Activated CD4-positive, alpha-beta T cell treated with anti-CD3 and anti-CD28 coated beads, Interleukin-2, amount 50 U/mL, for 48 hours (primary cell): ENCODE measurements at regions not wholly inside any gene's neighbourhood (a gene's known extent, or its start where the extent isn't known, plus 50 kb on each side); places are given as distances from the start of the nearest gene placed in this dataset.

ENCODE experiments used
- DNase-seq, 2 experiments: peaks; one replicate each; pipeline ENCODE4 v3.0.0-alpha.2; 2020

GRCh38 chr12:90393089-90393488 lies 561.9 kb downstream of the CCER1 start:
- DNase-seq = no peak

- no peak for DNase-seq
Measured at GRCh38 chr12:90390947-90391346, 564.0 kb downstream of the CCER1 start.

- no peak for DNase-seq
Measured at GRCh38 chr12:90368081-90368480, 586.9 kb downstream of the CCER1 start.

GRCh38 chr12:90366286-90366685 lies 588.7 kb downstream of the CCER1 start:
- no peak for DNase-seq

GRCh38 chr12:90360300-90360699 lies 594.7 kb downstream of the CCER1 start:
- no peak for DNase-seq

GRCh38 chr12:90355711-90356355 lies 599.1 kb downstream of the CCER1 start:
- DNase-seq = no peak

- DNase-seq = no peak
Measured at GRCh38 chr12:90343966-90344365, 611.0 kb downstream of the CCER1 start.

- no peak for DNase-seq
Measured at GRCh38 chr12:90342081-90342480, 612.9 kb downstream of the CCER1 start.

GRCh38 chr12:90339837-90340236 lies 615.1 kb downstream of the CCER1 start:
- no peak for DNase-seq

- DNase-seq = no peak
Measured at GRCh38 chr12:90338365-90338764, 616.6 kb downstream of the CCER1 start.

GRCh38 chr12:90337018-90337417 lies 618.0 kb downstream of the CCER1 start:
- no peak for DNase-seq

- DNase-seq = no peak
Measured at GRCh38 chr12:90335566-90335965, 619.4 kb downstream of the CCER1 start.

GRCh38 chr12:90333939-90334338 lies 621.0 kb downstream of the CCER1 start:
- DNase-seq = no peak

GRCh38 chr12:90333424-90333823 lies 621.6 kb downstream of the CCER1 start:
- DNase-seq = no peak

GRCh38 chr12:90331821-90332220 lies 623.2 kb downstream of the CCER1 start:
- no peak for DNase-seq

- DNase-seq = no peak
Measured at GRCh38 chr12:90331262-90331661, 622.6 kb upstream of the ATP2B1 start.

- no peak for DNase-seq
Measured at GRCh38 chr12:90327793-90328743, 619.4 kb upstream of the ATP2B1 start.

GRCh38 chr12:90323217-90323616 lies 614.6 kb upstream of the ATP2B1 start:
- no peak for DNase-seq

GRCh38 chr12:90322006-90322405 lies 613.4 kb upstream of the ATP2B1 start:
- DNase-seq = no peak

- no peak for DNase-seq
Measured at GRCh38 chr12:90321369-90321768, 612.7 kb upstream of the ATP2B1 start.

GRCh38 chr12:90311561-90311960 lies 602.9 kb upstream of the ATP2B1 start:
- no peak for DNase-seq

GRCh38 chr12:90305379-90305778 lies 596.7 kb upstream of the ATP2B1 start:
- no peak for DNase-seq

- no peak for DNase-seq
Measured at GRCh38 chr12:90304231-90304630, 595.6 kb upstream of the ATP2B1 start.

GRCh38 chr12:90303771-90304170 lies 595.1 kb upstream of the ATP2B1 start:
- DNase-seq = no peak
